AG09309 (cell line): ENCODE measurements at regions not wholly inside any gene's neighbourhood (a gene's known extent, or its start where the extent isn't known, plus 50 kb on each side); places are given as distances from the start of the nearest gene placed in this dataset.

Experiments
- DNase-seq: peaks from one replicate; pipeline ENCODE4 v3.0.0-alpha.2; 2010; ENCODE audit warnings: low read depth
- H3K4me3 ChIP-seq: 2 replicates; pipeline ENCODE4 v1.5.1; 2011; ENCODE audit warnings: mild to moderate bottlenecking, low read depth, low read length, moderate library complexity; ENCODE audit not compliant: control insufficient read depth
- CTCF ChIP-seq: IDR thresholded peaks from 2 replicates; pipeline ENCODE4 v1.5.1; 2011; ENCODE audit warnings: mild to moderate bottlenecking, low read depth, low read length, inconsistent platforms; ENCODE audit not compliant: insufficient read depth, control insufficient read depth; ENCODE audit errors: missing control alignments

- DNase-seq, result no peak
- H3K4me3 ChIP-seq, result no peak overlapping the region
- no peak for TF ChIP-seq CTCF
Measured at GRCh38 chr4:104973708-104974107, 173.0 kb upstream of the TET2 start.

GRCh38 chr4:104975617-104976016 lies 171.1 kb upstream of the TET2 start:
- no peak for TF ChIP-seq CTCF
- no peak overlapping the region for H3K4me3 ChIP-seq
- no peak for DNase-seq

- TF ChIP-seq CTCF, result no peak
- no peak for DNase-seq
Measured at GRCh38 chr4:104976262-104976661, 170.4 kb upstream of the TET2 start.

GRCh38 chr4:104979083-104979760 lies 167.5 kb upstream of the TET2 start:
- no peak for DNase-seq
- TF ChIP-seq CTCF, result no peak
- H3K4me3 ChIP-seq, result no peak overlapping the region

More at GRCh38 chr4:104976262-104976661, 170.4 kb upstream of the TET2 start:
- H3K4me3 ChIP-seq, result no peak overlapping the region

- no peak for DNase-seq
- H3K4me3 ChIP-seq, result no peak overlapping the region
- TF ChIP-seq CTCF, result no peak
Measured at GRCh38 chr4:104983615-104984179, 163.0 kb upstream of the TET2 start.

- DNase-seq, result no peak
- no peak for TF ChIP-seq CTCF
- no peak overlapping the region for H3K4me3 ChIP-seq
Measured at GRCh38 chr4:104986306-104986705, 160.4 kb upstream of the TET2 start.
